ENCODE measurements at regions not wholly inside any gene's neighbourhood (a gene's known extent, or its start where the extent isn't known, plus 50 kb on each side); places are given as distances from the start of the nearest gene placed in this dataset.
"Not testable (repeated sequence)": the region's sequence is repeated elsewhere in the genome, so short reads cannot be mapped to it uniquely, and the experiment has no call there.

GRCh38 chr4:59759082-59759825, 1440.9 kb upstream of the ADGRL3 start:
- TF ChIP-seq CTCF (IDR thresholded peaks at IDR 0.05; ENCODE audit: insufficient read depth, low read depth, low read length) = no peak
- Histone ChIP-seq H3K4me3 (ENCODE audit: low read depth, low read length) (no peak overlapping the region), H3K27me3 (ENCODE audit: control insufficient read depth, insufficient read depth, low read length) (no peaks in the 10 kb centered on the region), H3K36me3 (ENCODE audit: control insufficient read depth, insufficient read depth, low read length) (no peaks in the 10 kb centered on the region)
- CTCF ChIA-PET = no interaction called here
- DNase-seq (ENCODE audit: low read depth) = no peak
- POLR2A ChIA-PET = no interaction called here

GRCh38 chr4:59762344-59762743, 1437.8 kb upstream of the ADGRL3 start:
- DNase-seq (ENCODE audit: low read depth) = no peak
- ChIA-PET CTCF (no interaction called here), POLR2A (no interaction called here)
- Histone ChIP-seq H3K36me3 (ENCODE audit: control insufficient read depth, insufficient read depth, low read length) (no peaks in the 10 kb centered on the region), H3K4me3 (ENCODE audit: low read depth, low read length) (no peak overlapping the region), H3K27me3 (ENCODE audit: control insufficient read depth, insufficient read depth, low read length) (no peaks in the 10 kb centered on the region)
- no peak for TF ChIP-seq CTCF (IDR thresholded peaks at IDR 0.05; ENCODE audit: insufficient read depth, low read depth, low read length)

GRCh38 chr4:59770601-59771264, 1429.4 kb upstream of the ADGRL3 start:
- POLR2A ChIA-PET = no interaction called here
- CTCF ChIA-PET = no interaction called here
- no peaks in the 10 kb centered on the region for H3K27me3 ChIP-seq (ENCODE audit: control insufficient read depth, insufficient read depth, low read length)
- no peak for DNase-seq (ENCODE audit: low read depth)
- TF ChIP-seq CTCF (IDR thresholded peaks at IDR 0.05; ENCODE audit: insufficient read depth, low read depth, low read length) = no peak
- H3K4me3 ChIP-seq (ENCODE audit: low read depth, low read length) = no peak overlapping the region
- no peaks in the 10 kb centered on the region for H3K36me3 ChIP-seq (ENCODE audit: control insufficient read depth, insufficient read depth, low read length)

GRCh38 chr4:59772641-59773139, 1427.4 kb upstream of the ADGRL3 start:
- H3K27me3 ChIP-seq (ENCODE audit: control insufficient read depth, insufficient read depth, low read length) = no peaks in the 10 kb centered on the region
- no peak for DNase-seq (ENCODE audit: low read depth)
- no peak for TF ChIP-seq CTCF (IDR thresholded peaks at IDR 0.05; ENCODE audit: insufficient read depth, low read depth, low read length)
- CTCF ChIA-PET = no interaction called here
- no peak overlapping the region for H3K4me3 ChIP-seq (ENCODE audit: low read depth, low read length)
- H3K36me3 ChIP-seq (ENCODE audit: control insufficient read depth, insufficient read depth, low read length) = no peaks in the 10 kb centered on the region
- POLR2A ChIA-PET = no interaction called here

GRCh38 chr4:59780271-59780670, 1419.9 kb upstream of the ADGRL3 start:
- CTCF ChIA-PET = interaction anchor here (0.6 kb wide), 1 partner anchor 365 kb away, joined by 3 read pairs; no protein-coding TSS in a partner anchor
- H3K27me3 ChIP-seq (ENCODE audit: control insufficient read depth, insufficient read depth, low read length); H3K4me3 ChIP-seq (ENCODE audit: low read depth, low read length); DNase-seq (ENCODE audit: low read depth); POLR2A ChIA-PET; H3K36me3 ChIP-seq (ENCODE audit: control insufficient read depth, insufficient read depth, low read length): not testable (repeated sequence)
